ENCODE measurements at regions not wholly inside any gene's neighbourhood (a gene's known extent, or its start where the extent isn't known, plus 50 kb on each side); places are given as distances from the start of the nearest gene placed in this dataset.

DNA sequence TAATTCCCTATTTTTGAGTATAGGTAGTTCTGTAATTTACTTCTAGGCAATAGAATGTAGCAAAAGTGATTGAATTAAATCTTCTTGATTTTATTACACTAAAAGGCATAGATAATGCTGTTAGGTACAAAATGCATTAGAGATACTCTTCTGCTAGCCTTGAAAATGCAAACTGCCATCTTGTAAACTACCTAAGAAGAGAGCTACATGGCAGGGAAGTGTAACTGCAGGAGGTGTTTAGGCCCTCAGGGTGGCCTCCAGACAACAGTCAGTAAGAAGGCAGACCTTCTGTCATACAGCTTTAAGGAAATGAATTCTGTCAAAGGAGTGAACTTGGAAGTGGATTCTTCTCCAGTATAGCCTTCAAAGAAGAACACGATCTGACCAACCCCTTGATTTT is 1396.8 kb upstream of the SLC39A10 start:
- intact Hi-C loops (cut with DNase I) = no loop called here
- Histone ChIP-seq H3K9me3 (peaks cover 0 to 2% of the 10 kb centered on the region in 2 donors), H3K27me3 (no peaks in the 10 kb centered on the region), H3K4me3 (no peak overlapping the region), H3K4me1 (no peaks in the 10 kb centered on the region), H3K36me3 (no peaks in the 10 kb centered on the region), H3K27ac (no peak overlapping the region)
- DNase-seq (no peak), ATAC-seq (no peak)
- TF ChIP-seq, protein P1, sequence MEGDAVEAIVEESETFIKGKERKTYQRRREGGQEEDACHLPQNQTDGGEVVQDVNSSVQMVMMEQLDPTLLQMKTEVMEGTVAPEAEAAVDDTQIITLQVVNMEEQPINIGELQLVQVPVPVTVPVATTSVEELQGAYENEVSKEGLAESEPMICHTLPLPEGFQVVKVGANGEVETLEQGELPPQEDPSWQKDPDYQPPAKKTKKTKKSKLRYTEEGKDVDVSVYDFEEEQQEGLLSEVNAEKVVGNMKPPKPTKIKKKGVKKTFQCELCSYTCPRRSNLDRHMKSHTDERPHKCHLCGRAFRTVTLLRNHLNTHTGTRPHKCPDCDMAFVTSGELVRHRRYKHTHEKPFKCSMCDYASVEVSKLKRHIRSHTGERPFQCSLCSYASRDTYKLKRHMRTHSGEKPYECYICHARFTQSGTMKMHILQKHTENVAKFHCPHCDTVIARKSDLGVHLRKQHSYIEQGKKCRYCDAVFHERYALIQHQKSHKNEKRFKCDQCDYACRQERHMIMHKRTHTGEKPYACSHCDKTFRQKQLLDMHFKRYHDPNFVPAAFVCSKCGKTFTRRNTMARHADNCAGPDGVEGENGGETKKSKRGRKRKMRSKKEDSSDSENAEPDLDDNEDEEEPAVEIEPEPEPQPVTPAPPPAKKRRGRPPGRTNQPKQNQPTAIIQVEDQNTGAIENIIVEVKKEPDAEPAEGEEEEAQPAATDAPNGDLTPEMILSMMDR (IDR thresholded peaks at IDR 0.05) = no peak

DNA sequence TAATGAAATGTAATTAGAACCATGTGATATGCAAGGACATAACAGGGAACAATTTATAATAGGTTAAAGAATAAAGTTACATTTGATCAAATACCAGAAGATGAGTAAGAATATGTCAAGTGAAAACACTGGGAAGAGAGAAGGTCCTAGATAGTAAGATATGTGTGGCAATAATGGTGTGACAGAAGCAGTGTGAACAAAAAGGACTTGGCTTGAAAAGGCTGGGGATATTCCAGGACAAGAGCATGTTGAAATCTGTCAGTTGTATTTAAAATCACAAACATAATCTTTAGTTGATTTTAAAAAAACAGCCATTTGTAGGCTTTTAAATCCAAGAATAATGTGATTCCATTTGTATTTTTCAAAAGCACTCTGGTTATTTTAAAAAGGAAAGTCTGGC is 1399.9 kb upstream of the SLC39A10 start:
- Histone ChIP-seq H3K27ac (no peak overlapping the region), H3K27me3 (no peaks in the 10 kb centered on the region), H3K36me3 (no peaks in the 10 kb centered on the region), H3K4me1 (no peaks in the 10 kb centered on the region), H3K4me3 (no peak overlapping the region), H3K9me3 (peaks cover 0 to 14% of the 10 kb centered on the region in 2 donors)
- DNase-seq (no peak), ATAC-seq (no peak)
- TF ChIP-seq, protein P1 (IDR thresholded peaks at IDR 0.05) = no peak
- intact Hi-C loops (cut with DNase I) = no loop called here

DNA sequence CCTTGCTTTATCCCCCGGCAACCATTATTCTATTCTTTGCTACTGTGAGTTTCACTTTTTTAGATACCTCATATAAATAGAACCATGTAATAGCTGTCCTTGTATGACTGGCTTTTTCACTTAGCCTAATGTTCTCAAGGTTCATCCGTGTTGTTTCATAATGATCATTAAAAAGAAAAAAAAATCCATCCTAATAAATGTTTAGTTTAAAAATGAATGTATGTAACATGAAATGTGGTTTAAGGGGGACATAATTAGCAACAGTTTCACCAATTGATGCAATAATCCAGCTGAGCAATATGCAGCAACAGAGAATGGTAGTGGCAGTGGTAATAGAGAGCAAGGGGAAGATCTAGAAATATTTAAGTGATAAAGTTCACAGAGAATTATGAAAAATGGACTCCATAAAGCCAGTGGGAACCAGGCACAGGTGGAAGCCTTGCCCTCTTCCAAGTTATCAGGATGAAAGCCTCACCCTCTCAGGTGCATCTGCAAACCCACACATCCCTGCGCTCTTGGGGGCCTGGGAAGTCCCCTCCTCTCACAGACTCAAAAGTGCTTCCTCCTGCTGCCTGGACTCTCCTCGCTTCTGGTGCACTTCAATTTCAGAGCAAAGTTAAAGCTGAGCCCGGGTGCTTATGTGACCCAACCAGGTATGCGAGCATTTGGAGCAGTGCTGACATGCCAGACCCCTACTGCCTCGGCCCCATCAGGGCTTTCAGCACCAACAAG is 1403.3 kb upstream of the SLC39A10 start:
- Histone ChIP-seq H3K27me3 (no peaks in the 10 kb centered on the region), H3K9me3 (peaks cover 0 to 20% of the 10 kb centered on the region in 2 donors), H3K27ac (no peak overlapping the region), H3K4me1 (no peaks in the 10 kb centered on the region), H3K4me3 (no peak overlapping the region), H3K36me3 (no peaks in the 10 kb centered on the region)
- ATAC-seq (no peak), DNase-seq (peak in 1 of 4 donors; percentile 18)
- TF ChIP-seq, protein P1 (IDR thresholded peaks at IDR 0.05) = no peak
- intact Hi-C loops (cut with DNase I) = no loop called here

DNA sequence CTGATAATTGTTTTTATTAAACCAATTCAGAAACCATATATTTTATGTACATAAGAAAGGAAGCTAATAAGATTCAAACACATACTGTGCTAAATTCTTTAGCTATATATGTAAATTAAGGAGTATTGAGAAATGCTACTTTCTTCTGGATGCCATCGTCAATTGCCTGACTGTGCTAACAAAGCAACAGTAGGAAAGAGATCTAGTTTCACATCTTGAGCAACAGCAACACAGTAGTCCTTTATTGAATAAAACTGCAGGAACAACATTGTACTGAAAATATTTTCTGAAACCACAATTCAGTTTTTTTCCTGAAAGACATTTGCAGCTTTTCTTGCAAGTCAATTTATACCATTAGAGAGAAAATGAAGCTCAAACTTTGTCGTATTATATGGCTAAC is 1404.9 kb upstream of the SLC39A10 start:
- H3K36me3 ChIP-seq = no peaks in the 10 kb centered on the region
- H3K27me3 ChIP-seq = no peaks in the 10 kb centered on the region
- ATAC-seq = no peak
- no peak overlapping the region for H3K4me3 ChIP-seq
- DNase-seq = no peak
- H3K4me1 ChIP-seq = no peaks in the 10 kb centered on the region
- TF ChIP-seq, protein P1 (IDR thresholded peaks at IDR 0.05) = no peak
- intact Hi-C loops (cut with DNase I) = no loop called here
- H3K27ac ChIP-seq = no peak overlapping the region
- peaks cover 0 to 20% of the 10 kb centered on the region in 2 donors for H3K9me3 ChIP-seq

DNA sequence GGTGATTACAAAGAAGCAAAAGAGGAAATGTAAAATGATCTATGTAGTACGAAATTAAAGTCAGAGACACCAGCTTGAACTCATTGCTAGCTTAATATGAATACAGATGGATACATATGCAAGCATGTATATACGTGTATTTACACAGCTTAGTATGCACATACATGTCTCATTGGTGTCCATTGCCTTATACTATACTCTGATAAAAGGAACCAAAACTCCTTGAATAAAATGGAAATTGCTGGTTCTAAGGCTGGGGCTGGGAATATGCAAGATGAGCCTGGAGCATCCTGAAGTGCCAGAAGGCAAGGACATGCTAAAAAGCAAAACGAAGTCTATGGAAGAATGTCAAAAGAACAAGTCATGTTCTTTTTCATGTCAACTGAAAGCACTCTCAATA is 1424.4 kb upstream of the SLC39A10 start:
- intact Hi-C loops (cut with DNase I) = no loop called here
- DNase-seq (no peak), ATAC-seq (no peak)
- Histone ChIP-seq H3K27me3 (no peaks in the 10 kb centered on the region), H3K9me3 (no peaks in the 10 kb centered on the region), H3K4me1 (no peaks in the 10 kb centered on the region), H3K27ac (no peak overlapping the region), H3K4me3 (no peak overlapping the region), H3K36me3 (no peaks in the 10 kb centered on the region)
- TF ChIP-seq, protein P1 (IDR thresholded peaks at IDR 0.05) = no peak

Measured in left lung (tissue), 4 donors.